ENCODE measurements at regions not wholly inside any gene's neighbourhood (a gene's known extent, or its start where the extent isn't known, plus 50 kb on each side); places are given as distances from the start of the nearest gene placed in this dataset.
"Not testable (repeated sequence)": the region's sequence is repeated elsewhere in the genome, so short reads cannot be mapped to it uniquely, and the experiment has no call there.

GRCh38 chr1:73674945-73675561 lies 522.9 kb downstream of the LRRIQ3 start:
- peak; percentile 8 for DNase-seq (ENCODE audit: low read depth, low spot score)
- H3K4me3 ChIP-seq (ENCODE audit: low read length) = no peak overlapping the region

GRCh38 chr1:73673971-73674370 lies 524.0 kb downstream of the LRRIQ3 start:
- DNase-seq (ENCODE audit: low read depth, low spot score) = no peak
- no peak overlapping the region for H3K4me3 ChIP-seq (ENCODE audit: low read length)

- H3K4me3 ChIP-seq (ENCODE audit: low read length) = no peak overlapping the region
- DNase-seq (ENCODE audit: low read depth, low spot score) = no peak
Observed at GRCh38 chr1:73671530-73671929, 526.4 kb downstream of the LRRIQ3 start.

GRCh38 chr1:73667959-73668358 lies 530.0 kb downstream of the LRRIQ3 start:
- DNase-seq (ENCODE audit: low read depth, low spot score); H3K4me3 ChIP-seq (ENCODE audit: low read length): not testable (repeated sequence)

GRCh38 chr1:73662526-73662925 lies 535.5 kb downstream of the LRRIQ3 start:
- DNase-seq (ENCODE audit: low read depth, low spot score) = no peak
- no peak overlapping the region for H3K4me3 ChIP-seq (ENCODE audit: low read length)

- no peak overlapping the region for H3K4me3 ChIP-seq (ENCODE audit: low read length)
- DNase-seq (ENCODE audit: low read depth, low spot score) = no peak
Observed at GRCh38 chr1:73659136-73659535, 538.8 kb downstream of the LRRIQ3 start.

GRCh38 chr1:73654714-73655113 lies 543.3 kb downstream of the LRRIQ3 start:
- H3K4me3 ChIP-seq (ENCODE audit: low read length) = no peak overlapping the region
- no peak for DNase-seq (ENCODE audit: low read depth, low spot score)

GRCh38 chr1:73644198-73644597 lies 553.8 kb downstream of the LRRIQ3 start:
- no peak for DNase-seq (ENCODE audit: low read depth, low spot score)
- H3K4me3 ChIP-seq (ENCODE audit: low read length) = no peak overlapping the region

- DNase-seq (ENCODE audit: low read depth, low spot score) = no peak
Observed at GRCh38 chr1:73639494-73639893, 558.5 kb downstream of the LRRIQ3 start.

GRCh38 chr1:73637264-73637663 lies 560.7 kb downstream of the LRRIQ3 start:
- no peak for DNase-seq (ENCODE audit: low read depth, low spot score)
- H3K4me3 ChIP-seq (ENCODE audit: low read length) = no peak overlapping the region

More at GRCh38 chr1:73639494-73639893, 558.5 kb downstream of the LRRIQ3 start:
- no peak overlapping the region for H3K4me3 ChIP-seq (ENCODE audit: low read length)

GRCh38 chr1:73635021-73635420 lies 563.0 kb downstream of the LRRIQ3 start:
- no peak overlapping the region for H3K4me3 ChIP-seq (ENCODE audit: low read length)
- DNase-seq (ENCODE audit: low read depth, low spot score) = no peak

GRCh38 chr1:73627723-73628122 lies 570.3 kb downstream of the LRRIQ3 start:
- no peak for DNase-seq (ENCODE audit: low read depth, low spot score)
- H3K4me3 ChIP-seq (ENCODE audit: low read length) = no peak overlapping the region

GRCh38 chr1:73626326-73626725 lies 571.6 kb downstream of the LRRIQ3 start:
- no peak overlapping the region for H3K4me3 ChIP-seq (ENCODE audit: low read length)

GRCh38 chr1:73623946-73624345 lies 574.0 kb downstream of the LRRIQ3 start:
- DNase-seq (ENCODE audit: low read depth, low spot score) = no peak
- no peak overlapping the region for H3K4me3 ChIP-seq (ENCODE audit: low read length)

More at GRCh38 chr1:73626326-73626725, 571.6 kb downstream of the LRRIQ3 start:
- DNase-seq (ENCODE audit: low read depth, low spot score) = no peak

- no peak overlapping the region for H3K4me3 ChIP-seq (ENCODE audit: low read length)
- no peak for DNase-seq (ENCODE audit: low read depth, low spot score)
Observed at GRCh38 chr1:73617145-73617544, 580.8 kb downstream of the LRRIQ3 start.

GRCh38 chr1:73611681-73612080 lies 586.3 kb downstream of the LRRIQ3 start:
- H3K4me3 ChIP-seq (ENCODE audit: low read length) = no peak overlapping the region
- no peak for DNase-seq (ENCODE audit: low read depth, low spot score)

- DNase-seq (ENCODE audit: low read depth, low spot score) = no peak
- no peak overlapping the region for H3K4me3 ChIP-seq (ENCODE audit: low read length)
Observed at GRCh38 chr1:73604739-73605138, 593.2 kb downstream of the LRRIQ3 start.

- no peak overlapping the region for H3K4me3 ChIP-seq (ENCODE audit: low read length)
- no peak for DNase-seq (ENCODE audit: low read depth, low spot score)
Observed at GRCh38 chr1:73604211-73604610, 593.8 kb downstream of the LRRIQ3 start.

GRCh38 chr1:73593804-73594203 lies 604.2 kb downstream of the LRRIQ3 start:
- H3K4me3 ChIP-seq (ENCODE audit: low read length) = no peak overlapping the region
- DNase-seq (ENCODE audit: low read depth, low spot score) = no peak

GRCh38 chr1:73593364-73593763 lies 604.6 kb downstream of the LRRIQ3 start:
- no peak overlapping the region for H3K4me3 ChIP-seq (ENCODE audit: low read length)
- no peak for DNase-seq (ENCODE audit: low read depth, low spot score)

GRCh38 chr1:73587080-73587479 lies 610.9 kb downstream of the LRRIQ3 start:
- H3K4me3 ChIP-seq (ENCODE audit: low read length) = no peak overlapping the region
- no peak for DNase-seq (ENCODE audit: low read depth, low spot score)

Measured in Jurkat, Clone E6-1 (cell line).